Mesendoderm (in vitro differentiated cells): ENCODE measurements at regions not wholly inside any gene's neighbourhood (a gene's known extent, or its start where the extent isn't known, plus 50 kb on each side); places are given as distances from the start of the nearest gene placed in this dataset.
A peak's percentile ranks its signal among the peaks of the same experiment; 100 is the strongest.

Source experiments
- DNase-seq: peaks from one replicate; pipeline ENCODE4 v3.0.0; 2013
- H2AK5ac ChIP-seq: 2 replicates; pipeline ENCODE4 v1.6.1; 2013; ENCODE audit warnings: low read length, inconsistent platforms
- H2BK120ac ChIP-seq: 2 replicates; pipeline ENCODE4 v1.6.1; 2013; ENCODE audit warnings: low read depth, mild to moderate bottlenecking, low read length, moderate library complexity, mixed read lengths
- H2BK15ac ChIP-seq: replicated peaks from 2 replicates; pipeline ENCODE4 v1.6.1; 2013; ENCODE audit warnings: low read depth, mild to moderate bottlenecking, moderate library complexity
- H2BK5ac ChIP-seq: 2 replicates; pipeline ENCODE4 v1.6.1; 2013; ENCODE audit warnings: low read length, inconsistent platforms
- H3K18ac ChIP-seq: 2 replicates; pipeline ENCODE4 v1.6.1; 2013; ENCODE audit warnings: mild to moderate bottlenecking, low read length, mixed read lengths
- H3K23ac ChIP-seq: one replicate; pipeline ENCODE4 v1.6.1; 2013; ENCODE audit warnings: low read length
- H3K27ac ChIP-seq: 2 replicates; pipeline ENCODE4 v1.5.1; 2013; ENCODE audit warnings: low read depth, mild to moderate bottlenecking, inconsistent platforms, low read length, moderate library complexity
- H3K27me3 ChIP-seq: 2 replicates; pipeline ENCODE4 v1.6.1; 2013; ENCODE audit warnings: low read length, control low read depth, mild to moderate bottlenecking, inconsistent platforms; ENCODE audit not compliant: insufficient read depth, poor library complexity
- H3K36me3 ChIP-seq: 2 replicates; pipeline ENCODE4 v1.6.1; 2013; ENCODE audit warnings: low read length, inconsistent platforms; ENCODE audit not compliant: control insufficient read depth, insufficient read depth
- H3K4ac ChIP-seq: one replicate; pipeline ENCODE4 v1.6.1; 2013; ENCODE audit warnings: low read depth, mild to moderate bottlenecking, low read length, moderate library complexity
- H3K4me1 ChIP-seq: 2 replicates; pipeline ENCODE4 v1.6.1; 2013; ENCODE audit warnings: low read depth, low read length, inconsistent platforms; ENCODE audit not compliant: control insufficient read depth
- H3K4me2 ChIP-seq: 2 replicates; pipeline ENCODE4 v1.6.1; 2013; ENCODE audit warnings: low read length
- H3K4me3 ChIP-seq: 2 replicates; pipeline ENCODE4 v1.5.1; 2013; ENCODE audit warnings: mild to moderate bottlenecking, low read length
- H3K56ac ChIP-seq: one replicate; pipeline ENCODE4 v1.6.1; 2013; ENCODE audit warnings: low read length
- H3K79me1 ChIP-seq: 2 replicates; pipeline ENCODE4 v1.6.1; 2013; ENCODE audit warnings: low read length, inconsistent platforms
- H3K79me2 ChIP-seq: 2 replicates; pipeline ENCODE4 v1.6.1; 2013; ENCODE audit warnings: mild to moderate bottlenecking, low read length; ENCODE audit not compliant: control insufficient read depth, insufficient read depth
- H3K9ac ChIP-seq: 2 replicates; pipeline ENCODE4 v1.6.1; 2013; ENCODE audit warnings: low read length, inconsistent platforms
- H4K5ac ChIP-seq: one replicate; pipeline ENCODE4 v1.6.1; 2013; ENCODE audit warnings: low read length
- H4K8ac ChIP-seq: one replicate; pipeline ENCODE4 v1.6.1; 2013; ENCODE audit warnings: low read depth, mild to moderate bottlenecking, control low read depth, low read length, moderate library complexity
- WGBS: extraction: QIAGEN DNeasy Blood & Tissue Kit; methylation state at CpG from one replicate; pipeline ENCODE4 v1.1.7; 2013; ENCODE audit warnings: low lambda C conversion rate, missing lambda C conversion rate; ENCODE audit not compliant: insufficient coverage; ENCODE audit errors: extremely low coverage; 5-methylcytosine and 5-hydroxymethylcytosine counted together

GRCh38 chr10:29858702-29859267 lies 200.6 kb downstream of the JCAD start:
- Histone ChIP-seq H3K4me2 (no peak overlapping the region), H3K23ac (no peak overlapping the region), H4K8ac (no peak overlapping the region), H3K56ac (no peak overlapping the region), H2AK5ac (no peak overlapping the region), H2BK15ac (no peak overlapping the region), H2BK5ac (no peak overlapping the region), H3K4me3 (no peak overlapping the region), H4K5ac (no peak overlapping the region), H3K9ac (no peak overlapping the region), H3K4ac (no peak overlapping the region), H3K4me1 (no peaks in the 10 kb centered on the region), H3K27ac (no peak overlapping the region), H2BK120ac (no peak overlapping the region), H3K18ac (no peak overlapping the region), H3K79me1 (no peaks in the 10 kb centered on the region), H3K36me3 (no peaks in the 10 kb centered on the region), H3K27me3 (no peaks in the 10 kb centered on the region), H3K79me2 (no peaks in the 10 kb centered on the region)
- no peak for DNase-seq
- WGBS, result no CpG with 5 or more reads among the region's 3 CpGs

- H4K8ac ChIP-seq, result no peak overlapping the region
- DNase-seq, result peak; percentile 71
- no peak overlapping the region for H4K5ac ChIP-seq
- no peaks in the 10 kb centered on the region for H3K27me3 ChIP-seq
- H3K79me1 ChIP-seq, result no peaks in the 10 kb centered on the region
- H2BK5ac ChIP-seq, result no peak overlapping the region
- no peak overlapping the region for H3K23ac ChIP-seq
- no peak overlapping the region for H3K4me3 ChIP-seq
- WGBS, result no CpG with 5 or more reads among the region's 11 CpGs
- H2BK15ac ChIP-seq, result no peak overlapping the region
- no peak overlapping the region for H3K4ac ChIP-seq
- H3K18ac ChIP-seq, result no peak overlapping the region
- H3K27ac ChIP-seq, result no peak overlapping the region
- H2AK5ac ChIP-seq, result no peak overlapping the region
- no peak overlapping the region for H3K9ac ChIP-seq
- no peaks in the 10 kb centered on the region for H3K36me3 ChIP-seq
- no peak overlapping the region for H3K4me2 ChIP-seq
- no peaks in the 10 kb centered on the region for H3K4me1 ChIP-seq
- H3K79me2 ChIP-seq, result no peaks in the 10 kb centered on the region
- no peak overlapping the region for H2BK120ac ChIP-seq
- H3K56ac ChIP-seq, result no peak overlapping the region
Observed at GRCh38 chr10:29857843-29858701, 201.3 kb downstream of the JCAD start.

- no peaks in the 10 kb centered on the region for H3K27me3 ChIP-seq
- H3K4me2 ChIP-seq, result no peak overlapping the region
- no peaks in the 10 kb centered on the region for H3K4me1 ChIP-seq
- no peak overlapping the region for H2AK5ac ChIP-seq
- DNase-seq, result no peak
- no peak overlapping the region for H3K27ac ChIP-seq
- H3K79me1 ChIP-seq, result no peaks in the 10 kb centered on the region
- no peak overlapping the region for H3K9ac ChIP-seq
- no peaks in the 10 kb centered on the region for H3K36me3 ChIP-seq
- WGBS, result no CpG with 5 or more reads among the region's 3 CpGs
- H3K79me2 ChIP-seq, result no peaks in the 10 kb centered on the region
- no peak overlapping the region for H3K4me3 ChIP-seq
- no peak overlapping the region for H2BK120ac ChIP-seq
- H4K5ac ChIP-seq, result no peak overlapping the region
- H3K4ac ChIP-seq, result no peak overlapping the region
- H3K18ac ChIP-seq, result no peak overlapping the region
- no peak overlapping the region for H3K56ac ChIP-seq
- no peak overlapping the region for H4K8ac ChIP-seq
- H2BK15ac ChIP-seq, result no peak overlapping the region
- no peak overlapping the region for H2BK5ac ChIP-seq
- no peak overlapping the region for H3K23ac ChIP-seq
Observed at GRCh38 chr10:29856295-29856694, 203.1 kb downstream of the JCAD start.

GRCh38 chr10:29853913-29854312 lies 205.5 kb downstream of the JCAD start:
- Histone ChIP-seq H3K79me1 (no peaks in the 10 kb centered on the region), H2BK5ac (no peak overlapping the region), H3K27ac (no peak overlapping the region), H3K36me3 (no peaks in the 10 kb centered on the region), H3K4me1 (no peaks in the 10 kb centered on the region), H4K8ac (no peak overlapping the region), H2BK120ac (no peak overlapping the region), H3K18ac (no peak overlapping the region), H3K4me2 (no peak overlapping the region), H3K56ac (no peak overlapping the region), H4K5ac (no peak overlapping the region), H3K4me3 (no peak overlapping the region), H3K23ac (no peak overlapping the region), H3K9ac (no peak overlapping the region), H3K79me2 (no peaks in the 10 kb centered on the region), H3K4ac (no peak overlapping the region), H3K27me3 (no peaks in the 10 kb centered on the region), H2BK15ac (no peak overlapping the region), H2AK5ac (no peak overlapping the region)
- DNase-seq, result no peak
- no CpG with 5 or more reads among the region's 4 CpGs for WGBS

GRCh38 chr10:29851241-29851640 lies 208.1 kb downstream of the JCAD start:
- no peaks in the 10 kb centered on the region for H3K27me3 ChIP-seq
- no peak overlapping the region for H2AK5ac ChIP-seq
- H3K4ac ChIP-seq, result no peak overlapping the region
- H3K56ac ChIP-seq, result no peak overlapping the region
- no peak overlapping the region for H3K27ac ChIP-seq
- H3K4me3 ChIP-seq, result no peak overlapping the region
- no CpG with 5 or more reads among the region's 5 CpGs for whole genome bisulfite sequencing
- no peaks in the 10 kb centered on the region for H3K79me1 ChIP-seq
- no peak overlapping the region for H4K8ac ChIP-seq
- H3K23ac ChIP-seq, result no peak overlapping the region
- no peaks in the 10 kb centered on the region for H3K4me1 ChIP-seq
- DNase-seq, result no peak
- H3K18ac ChIP-seq, result no peak overlapping the region
- no peak overlapping the region for H3K9ac ChIP-seq
- no peak overlapping the region for H2BK5ac ChIP-seq
- H2BK15ac ChIP-seq, result no peak overlapping the region
- no peak overlapping the region for H3K4me2 ChIP-seq
- no peaks in the 10 kb centered on the region for H3K36me3 ChIP-seq
- no peaks in the 10 kb centered on the region for H3K79me2 ChIP-seq
- H2BK120ac ChIP-seq, result no peak overlapping the region
- no peak overlapping the region for H4K5ac ChIP-seq
